MM.1S (cell line): ENCODE measurements at regions not wholly inside any gene's neighbourhood (a gene's known extent, or its start where the extent isn't known, plus 50 kb on each side); places are given as distances from the start of the nearest gene placed in this dataset.

Source experiments
- DNase-seq: peaks from one replicate; pipeline ENCODE4 v3.0.0-alpha.2; 2015
- H2AFZ ChIP-seq: fragments of 300-600 bp; sonication (generic); 2 replicates; pipeline ENCODE4 v1.6.0; 2016; ENCODE audit warnings: antibody characterized with exemption, low read length
- H3F3A ChIP-seq: fragments of 300-600 bp; sonication (generic); 2 replicates; pipeline ENCODE4 v1.6.1; 2016; ENCODE audit warnings: mild to moderate bottlenecking, antibody characterized with exemption, low read length, moderate library complexity, mixed read lengths; ENCODE audit not compliant: insufficient read depth
- H3K27ac ChIP-seq: fragments of 300-600 bp; sonication (generic); 2 replicates; pipeline ENCODE4 v1.5.1; 2016; ENCODE audit warnings: mild to moderate bottlenecking, low read length
- H3K27me3 ChIP-seq: fragments of 300-600 bp; sonication (generic); replicated peaks from 2 replicates; pipeline ENCODE4 v1.6.0; 2016; ENCODE audit warnings: low read length; ENCODE audit not compliant: insufficient read depth
- H3K36me3 ChIP-seq: fragments of 300-600 bp; sonication (generic); replicated peaks from 2 replicates; pipeline ENCODE4 v1.6.1; 2016; ENCODE audit warnings: mild to moderate bottlenecking, low read length, mixed read lengths; ENCODE audit not compliant: insufficient read depth
- H3K4me1 ChIP-seq: fragments of 300-600 bp; sonication (generic); 2 replicates; pipeline ENCODE4 v1.6.1; 2016; ENCODE audit warnings: low read length, mixed read lengths
- H3K4me2 ChIP-seq: fragments of 300-600 bp; sonication (generic); 2 replicates; pipeline ENCODE4 v1.6.0; 2016; ENCODE audit warnings: low read depth, low read length
- H3K4me3 ChIP-seq: fragments of 300-600 bp; sonication (generic); 2 replicates; pipeline ENCODE4 v1.5.1; 2016; ENCODE audit warnings: low read length, mixed read lengths
- H3K79me2 ChIP-seq: fragments of 300-600 bp; sonication (generic); 2 replicates; pipeline ENCODE4 v1.6.1; 2016; ENCODE audit warnings: mixed run types, low read length, mixed read lengths
- H3K9ac ChIP-seq: fragments of 300-600 bp; sonication (generic); 2 replicates; pipeline ENCODE4 v1.6.1; 2016; ENCODE audit warnings: low read length, mixed read lengths
- H3K9me2 ChIP-seq: fragments of 300-600 bp; sonication (generic); replicated peaks from 2 replicates; pipeline ENCODE4 v1.6.1; 2016; ENCODE audit warnings: mild to moderate bottlenecking, low read length, mixed read lengths; ENCODE audit not compliant: insufficient read depth
- H3K9me3 ChIP-seq: fragments of 300-600 bp; sonication (generic); replicated peaks from 2 replicates; pipeline ENCODE4 v1.6.1; 2016; ENCODE audit warnings: mild to moderate bottlenecking, low read length, mixed read lengths; ENCODE audit not compliant: insufficient read depth
- H4K20me1 ChIP-seq: fragments of 300-600 bp; sonication (generic); 2 replicates; pipeline ENCODE4 v1.6.1; 2016; ENCODE audit warnings: mild to moderate bottlenecking, low read length, moderate library complexity, mixed read lengths; ENCODE audit not compliant: insufficient read depth
- EZH2 ChIP-seq: fragments of 300-600 bp; sonication (generic); optimal IDR thresholded peaks from 2 replicates; pipeline ENCODE3; 2017; ENCODE audit warnings: low read depth, mild to moderate bottlenecking, antibody characterized with exemption, low read length, mixed read lengths
- EZH2phosphoT487 ChIP-seq: fragments of 300-600 bp; sonication (generic); IDR thresholded peaks from 2 replicates; pipeline ENCODE4 v1.6.1; 2018; ENCODE audit warnings: antibody characterized with exemption, low read length
- TF ChIP-seq, protein P1 (sequence below): fragments of 300-600 bp; sonication (generic); IDR thresholded peaks from 2 replicates; pipeline ENCODE4 v1.5.1; 2016; ENCODE audit warnings: antibody characterized with exemption, low read length, mixed read lengths

DNA sequence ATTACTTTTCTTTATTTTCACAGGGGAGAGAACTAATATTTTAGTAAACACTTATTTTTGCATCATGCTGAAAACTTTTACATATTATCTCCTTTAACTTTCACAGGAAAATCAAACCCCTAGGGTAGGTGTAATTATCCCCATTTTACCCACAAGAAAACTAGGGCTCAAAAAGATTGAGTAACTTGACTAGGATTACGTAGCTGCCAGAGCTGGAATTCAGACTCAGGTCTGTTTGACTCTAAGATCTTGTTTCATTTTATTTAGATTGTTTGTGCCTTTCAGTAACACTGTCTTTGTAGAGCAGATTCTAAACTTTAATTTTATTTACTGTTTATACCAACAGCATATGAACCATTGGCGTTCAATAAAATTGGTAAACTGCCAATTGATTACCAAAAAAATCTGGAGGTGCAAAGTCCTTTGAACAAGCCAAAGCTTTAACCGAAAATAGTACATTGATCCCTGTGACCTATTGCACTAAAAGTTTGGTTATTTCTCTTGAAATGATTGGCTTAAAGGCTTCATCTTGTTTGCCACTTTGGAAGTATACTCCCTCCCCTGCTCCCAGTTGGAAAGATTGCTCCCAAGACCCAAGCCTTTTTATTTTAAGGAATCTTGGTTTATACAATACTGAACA, 71.0 kb upstream of the WDR26 start:
- Histone ChIP-seq H2AFZ (no peak overlapping the region), H3K4me1 (peaks cover 33% of the 10 kb centered on the region), H3K4me2 (no peak overlapping the region), H3K27me3 (no peaks in the 10 kb centered on the region), H3K4me3 (no peak overlapping the region), H3K79me2 (no peaks in the 10 kb centered on the region), H3K9me3 (no peaks in the 10 kb centered on the region), H3K9me2 (no peaks in the 10 kb centered on the region), H3K9ac (no peak overlapping the region), H3K36me3 (no peaks in the 10 kb centered on the region), H3K27ac (no peak overlapping the region), H3F3A (peaks cover 17% of the 10 kb centered on the region), H4K20me1 (no peaks in the 10 kb centered on the region)
- TF ChIP-seq EZH2phosphoT487 (no peak), EZH2 (no peak)
- TF ChIP-seq, protein P1, sequence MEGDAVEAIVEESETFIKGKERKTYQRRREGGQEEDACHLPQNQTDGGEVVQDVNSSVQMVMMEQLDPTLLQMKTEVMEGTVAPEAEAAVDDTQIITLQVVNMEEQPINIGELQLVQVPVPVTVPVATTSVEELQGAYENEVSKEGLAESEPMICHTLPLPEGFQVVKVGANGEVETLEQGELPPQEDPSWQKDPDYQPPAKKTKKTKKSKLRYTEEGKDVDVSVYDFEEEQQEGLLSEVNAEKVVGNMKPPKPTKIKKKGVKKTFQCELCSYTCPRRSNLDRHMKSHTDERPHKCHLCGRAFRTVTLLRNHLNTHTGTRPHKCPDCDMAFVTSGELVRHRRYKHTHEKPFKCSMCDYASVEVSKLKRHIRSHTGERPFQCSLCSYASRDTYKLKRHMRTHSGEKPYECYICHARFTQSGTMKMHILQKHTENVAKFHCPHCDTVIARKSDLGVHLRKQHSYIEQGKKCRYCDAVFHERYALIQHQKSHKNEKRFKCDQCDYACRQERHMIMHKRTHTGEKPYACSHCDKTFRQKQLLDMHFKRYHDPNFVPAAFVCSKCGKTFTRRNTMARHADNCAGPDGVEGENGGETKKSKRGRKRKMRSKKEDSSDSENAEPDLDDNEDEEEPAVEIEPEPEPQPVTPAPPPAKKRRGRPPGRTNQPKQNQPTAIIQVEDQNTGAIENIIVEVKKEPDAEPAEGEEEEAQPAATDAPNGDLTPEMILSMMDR = no peak
- no peak for DNase-seq

DNA sequence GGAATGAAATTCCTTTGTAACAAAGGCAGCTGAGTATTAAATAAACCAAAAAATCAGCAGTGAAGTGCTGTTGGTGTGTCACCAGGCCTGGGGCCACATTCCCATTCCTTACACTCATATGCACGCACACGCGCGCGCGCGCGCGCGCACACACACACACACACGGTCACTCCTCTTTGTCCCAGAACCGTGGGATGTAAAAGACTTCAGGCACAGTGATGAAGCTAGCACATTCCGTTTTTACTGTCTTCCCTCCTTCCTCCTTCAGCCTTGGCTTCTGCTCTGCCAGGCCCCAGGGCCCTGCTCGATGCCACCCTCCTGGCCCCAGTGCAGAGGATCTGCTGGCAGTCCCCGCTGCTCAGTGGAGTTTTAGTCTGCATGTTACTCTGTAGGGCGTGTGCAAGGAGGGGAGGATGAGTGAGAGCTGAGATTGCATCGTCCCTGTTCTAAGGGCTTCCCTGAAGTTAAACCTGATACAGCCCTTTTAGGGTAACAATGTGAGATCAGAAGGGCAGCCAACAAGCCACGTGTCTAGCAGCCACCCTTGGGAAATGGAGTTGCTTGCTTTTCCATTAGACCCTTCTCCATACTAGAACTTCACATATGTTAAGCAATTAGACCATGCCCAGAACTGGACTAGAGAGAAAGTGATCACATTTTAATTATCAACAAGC, 71.7 kb upstream of the WDR26 start:
- no peaks in the 10 kb centered on the region for H3K9me3 ChIP-seq
- H3K27me3 ChIP-seq = no peaks in the 10 kb centered on the region
- no peak overlapping the region for H3K27ac ChIP-seq
- no peak overlapping the region for H2AFZ ChIP-seq
- H4K20me1 ChIP-seq = no peaks in the 10 kb centered on the region
- no peak for DNase-seq
- H3K4me1 ChIP-seq = peaks cover 36% of the 10 kb centered on the region
- H3K9ac ChIP-seq = no peak overlapping the region
- H3K4me3 ChIP-seq = no peak overlapping the region
- H3F3A ChIP-seq = peaks cover 17% of the 10 kb centered on the region
- no peaks in the 10 kb centered on the region for H3K9me2 ChIP-seq
- no peak for TF ChIP-seq EZH2
- no peak for TF ChIP-seq EZH2phosphoT487
- TF ChIP-seq, protein P1 = no peak
- H3K4me2 ChIP-seq = no peak overlapping the region
- H3K79me2 ChIP-seq = no peaks in the 10 kb centered on the region
- no peaks in the 10 kb centered on the region for H3K36me3 ChIP-seq

DNA sequence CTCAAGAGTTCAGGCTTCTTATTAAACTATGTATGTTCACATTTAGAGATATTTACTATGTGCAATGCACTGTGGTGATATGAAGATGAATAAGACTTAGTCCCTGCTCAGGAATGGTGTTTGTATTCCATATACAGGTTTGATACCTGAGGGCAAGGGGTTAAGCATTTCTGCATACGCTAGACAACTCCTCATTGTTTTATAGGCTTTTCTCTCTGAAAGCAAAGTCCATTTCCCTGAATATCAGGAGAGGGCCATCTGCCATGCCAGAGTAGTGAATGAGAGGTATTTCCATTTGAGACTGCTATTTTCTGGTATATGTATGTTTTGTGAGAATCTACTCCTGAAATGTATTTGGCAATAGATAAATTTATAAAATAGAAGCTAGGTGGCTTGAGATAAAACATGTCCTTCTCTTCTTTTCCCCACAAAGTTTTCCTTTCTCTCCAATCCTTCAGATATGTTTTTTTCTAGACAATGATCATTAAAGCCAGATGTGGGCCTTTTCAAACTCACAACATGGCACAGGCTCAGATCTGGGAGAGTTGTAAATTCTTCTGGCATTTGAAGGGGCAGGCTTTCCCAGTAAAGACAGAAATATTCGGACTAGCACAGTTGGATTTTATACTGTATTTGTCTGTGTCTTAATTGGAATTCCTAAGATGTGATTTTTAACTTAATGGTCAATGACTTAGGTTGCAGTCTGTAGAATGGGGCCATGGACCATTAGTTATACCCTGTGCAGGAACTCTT, 73.3 kb upstream of the WDR26 start:
- Histone ChIP-seq H4K20me1 (no peaks in the 10 kb centered on the region), H3K27me3 (no peaks in the 10 kb centered on the region), H3K4me2 (no peak overlapping the region), H3K4me3 (no peak overlapping the region), H3K9me3 (no peaks in the 10 kb centered on the region), H3K9ac (no peak overlapping the region), H3K4me1 (peaks cover 33% of the 10 kb centered on the region), H3K79me2 (no peaks in the 10 kb centered on the region), H3K9me2 (no peaks in the 10 kb centered on the region), H3K27ac (no peak overlapping the region), H2AFZ (no peak overlapping the region), H3F3A (peaks cover 17% of the 10 kb centered on the region), H3K36me3 (no peaks in the 10 kb centered on the region)
- DNase-seq = no peak
- TF ChIP-seq EZH2phosphoT487 = no peak
- TF ChIP-seq, protein P1 = no peak
- TF ChIP-seq EZH2 = no peak
